ENCODE measurements at regions not wholly inside any gene's neighbourhood (a gene's known extent, or its start where the extent isn't known, plus 50 kb on each side); places are given as distances from the start of the nearest gene placed in this dataset.

- Histone ChIP-seq H3K9me3 (ENCODE audit: control insufficient read depth, insufficient read depth, low read length) (no peaks in the 10 kb centered on the region), H3K14ac (replicated peaks; ENCODE audit: low read depth, low read length) (no peak overlapping the region), H3K18ac (ENCODE audit: low read depth, low read length) (no peak overlapping the region), H4K91ac (ENCODE audit: insufficient read depth, low read depth, low read length) (no peak overlapping the region), H2AFZ (replicated peaks; ENCODE audit: low read length, poor library complexity) (no peak overlapping the region), H2BK5ac (ENCODE audit: low read depth, low read length, poor library complexity, severe bottlenecking) (no peak overlapping the region), H3K4me3 (ENCODE audit: insufficient read depth, low read depth, low read length) (no peak overlapping the region), H3K79me1 (ENCODE audit: low read depth in 1 of 2, low read length in 2 of 2) (no peaks in the 10 kb centered on the region), H3K27ac (ENCODE audit: insufficient read depth, low read length) (no peak overlapping the region), H3K4me1 (ENCODE audit: control insufficient read depth, insufficient read depth, low read length) (no peaks in the 10 kb centered on the region), H3K27me3 (ENCODE audit: control insufficient read depth, insufficient read depth, low read length) (no peaks in the 10 kb centered on the region; the same call in 1 of the 2 replicates), H3K9ac (ENCODE audit: low read depth, low read length) (no peak overlapping the region), H4K20me1 (ENCODE audit: insufficient read depth, low read length) (no peaks in the 10 kb centered on the region), H3K23ac (ENCODE audit: low read depth, low read length) (no peak overlapping the region), H2BK120ac (ENCODE audit: low read depth, low read length) (no peak overlapping the region), H3K56ac (ENCODE audit: extremely low read depth, insufficient read depth, low read length) (no peak overlapping the region), H4K5ac (ENCODE audit: low read depth, low read length) (no peak overlapping the region), H3K4me2 (ENCODE audit: low read depth, low read length) (no peak overlapping the region), H2AK9ac (replicated peaks; ENCODE audit: low read depth, low read length, poor library complexity) (no peak overlapping the region), H2AK5ac (ENCODE audit: low read depth, low read length) (no peak overlapping the region), H4K8ac (ENCODE audit: low read depth in 2 of 2, low read length in 2 of 2) (no peak overlapping the region), H3K9me1 (ENCODE audit: insufficient read depth, low read length) (no peaks in the 10 kb centered on the region), H3K36me3 (ENCODE audit: control insufficient read depth, insufficient read depth, low read length) (no peaks in the 10 kb centered on the region), H2BK15ac (ENCODE audit: low read depth, low read length) (no peak overlapping the region), H3K4ac (ENCODE audit: low read depth, low read length) (no peak overlapping the region), H2BK20ac (ENCODE audit: low read depth, low read length) (no peak overlapping the region)
- CTCF ChIA-PET, result no interaction called here
- POLR2A ChIA-PET (ENCODE audit: unreplicated experiment), result no interaction called here
- intact Hi-C loops (cut with micrococcal nuclease), result no loop called here
- no TSS peak for BruUV-seq (replicated peaks)
- DNase-seq, result no peak
- dilution Hi-C loops (cut with HindIII; ENCODE audit: low sequenced_read_pairs, unreplicated experiment), result no loop called here
- in situ Hi-C loops (cut with MboI; ENCODE audit: low sequenced_read_pairs), result no loop called here
- no peak for TF ChIP-seq NFE2L2 (IDR thresholded peaks at IDR 0.05; ENCODE audit: low read depth, low read length)
- TF ChIP-seq, protein P1, sequence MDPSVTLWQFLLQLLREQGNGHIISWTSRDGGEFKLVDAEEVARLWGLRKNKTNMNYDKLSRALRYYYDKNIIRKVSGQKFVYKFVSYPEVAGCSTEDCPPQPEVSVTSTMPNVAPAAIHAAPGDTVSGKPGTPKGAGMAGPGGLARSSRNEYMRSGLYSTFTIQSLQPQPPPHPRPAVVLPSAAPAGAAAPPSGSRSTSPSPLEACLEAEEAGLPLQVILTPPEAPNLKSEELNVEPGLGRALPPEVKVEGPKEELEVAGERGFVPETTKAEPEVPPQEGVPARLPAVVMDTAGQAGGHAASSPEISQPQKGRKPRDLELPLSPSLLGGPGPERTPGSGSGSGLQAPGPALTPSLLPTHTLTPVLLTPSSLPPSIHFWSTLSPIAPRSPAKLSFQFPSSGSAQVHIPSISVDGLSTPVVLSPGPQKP (IDR thresholded peaks at IDR 0.05; ENCODE audit: borderline replicate concordance, low read depth, low read length), result no peak
- TF ChIP-seq BHLHE40 (IDR thresholded peaks at IDR 0.05; ENCODE audit: low read depth, low read length), result no peak
- TF ChIP-seq FOS (IDR thresholded peaks at IDR 0.05; ENCODE audit: low read depth, low read length), result no peak
- no peak for TF ChIP-seq POLR2A (IDR thresholded peaks at IDR 0.05; ENCODE audit: low read depth, low read length)
- no peak for TF ChIP-seq RAD21 (IDR thresholded peaks at IDR 0.05; ENCODE audit: low read length)
- TF ChIP-seq MXI1 (IDR thresholded peaks at IDR 0.05; ENCODE audit: borderline replicate concordance, low read depth, low read length), result no peak
- no peak for TF ChIP-seq MAFK (IDR thresholded peaks at IDR 0.05; ENCODE audit: low read depth, low read length)
- TF ChIP-seq CHD1 (IDR thresholded peaks at IDR 0.05; ENCODE audit: low read depth, low read length), result no peak
- TF ChIP-seq RCOR1 (IDR thresholded peaks at IDR 0.05; ENCODE audit: insufficient replicate concordance, low read length), result no peak
- TF ChIP-seq SMC3 (IDR thresholded peaks at IDR 0.05; ENCODE audit: low read depth, low read length), result no peak
- TF ChIP-seq MAZ (IDR thresholded peaks at IDR 0.05; ENCODE audit: borderline replicate concordance, low read depth, low read length), result no peak
- no peak for TF ChIP-seq CEBPB (IDR thresholded peaks at IDR 0.05; ENCODE audit: low read depth, low read length)
- TF ChIP-seq, protein P2, sequence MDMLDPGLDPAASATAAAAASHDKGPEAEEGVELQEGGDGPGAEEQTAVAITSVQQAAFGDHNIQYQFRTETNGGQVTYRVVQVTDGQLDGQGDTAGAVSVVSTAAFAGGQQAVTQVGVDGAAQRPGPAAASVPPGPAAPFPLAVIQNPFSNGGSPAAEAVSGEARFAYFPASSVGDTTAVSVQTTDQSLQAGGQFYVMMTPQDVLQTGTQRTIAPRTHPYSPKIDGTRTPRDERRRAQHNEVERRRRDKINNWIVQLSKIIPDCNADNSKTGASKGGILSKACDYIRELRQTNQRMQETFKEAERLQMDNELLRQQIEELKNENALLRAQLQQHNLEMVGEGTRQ (IDR thresholded peaks at IDR 0.05; ENCODE audit: low read depth, low read length), result no peak
- no peak for TF ChIP-seq CTCF (conservative IDR thresholded peaks at IDR 0.05; ENCODE audit: low read depth, low read length)
- no peak for TF ChIP-seq RFX5 (IDR thresholded peaks at IDR 0.05; ENCODE audit: low read depth, low read length)
- ATAC-seq (ENCODE audit: low read depth), result no peak
- WGBS, 2 experiments (ENCODE audit: extremely low coverage in 2 of 2, insufficient read length in 1 of 2), result no CpG with 5 or more reads among the region's 2 CpGs
Measured at GRCh38 chr12:59240048-59240447, 319.7 kb upstream of the LRIG3 start.

Measured in IMR-90 (cell line).